GM21825 (cell line): ENCODE measurements at regions not wholly inside any gene's neighbourhood (a gene's known extent, or its start where the extent isn't known, plus 50 kb on each side); places are given as distances from the start of the nearest gene placed in this dataset.
"Not testable (repeated sequence)": the region's sequence is repeated elsewhere in the genome, so short reads cannot be mapped to it uniquely, and the experiment has no call there.

Experiments
- ATAC-seq: cut with Tn5 transposase; IDR thresholded peaks from one replicate; pipeline ENCODE4 v1.9.1; 2021; ENCODE audit warnings: mild to moderate bottlenecking, moderate library complexity; ENCODE audit not compliant: unreplicated experiment

- no peak for ATAC-seq
These were observed 610.7 kb upstream of the ADGRL3 start for GRCh38 chr4:60589425-60589824.

- no peak for ATAC-seq
These were observed 610.0 kb upstream of the ADGRL3 start for GRCh38 chr4:60590116-60590515.

GRCh38 chr4:60605646-60606354, 594.3 kb upstream of the ADGRL3 start:
- ATAC-seq = no peak

- ATAC-seq = no peak
These were observed 588.2 kb upstream of the ADGRL3 start for GRCh38 chr4:60611762-60612496.

- no peak for ATAC-seq
These were observed 582.4 kb upstream of the ADGRL3 start for GRCh38 chr4:60617731-60618130.

DNA sequence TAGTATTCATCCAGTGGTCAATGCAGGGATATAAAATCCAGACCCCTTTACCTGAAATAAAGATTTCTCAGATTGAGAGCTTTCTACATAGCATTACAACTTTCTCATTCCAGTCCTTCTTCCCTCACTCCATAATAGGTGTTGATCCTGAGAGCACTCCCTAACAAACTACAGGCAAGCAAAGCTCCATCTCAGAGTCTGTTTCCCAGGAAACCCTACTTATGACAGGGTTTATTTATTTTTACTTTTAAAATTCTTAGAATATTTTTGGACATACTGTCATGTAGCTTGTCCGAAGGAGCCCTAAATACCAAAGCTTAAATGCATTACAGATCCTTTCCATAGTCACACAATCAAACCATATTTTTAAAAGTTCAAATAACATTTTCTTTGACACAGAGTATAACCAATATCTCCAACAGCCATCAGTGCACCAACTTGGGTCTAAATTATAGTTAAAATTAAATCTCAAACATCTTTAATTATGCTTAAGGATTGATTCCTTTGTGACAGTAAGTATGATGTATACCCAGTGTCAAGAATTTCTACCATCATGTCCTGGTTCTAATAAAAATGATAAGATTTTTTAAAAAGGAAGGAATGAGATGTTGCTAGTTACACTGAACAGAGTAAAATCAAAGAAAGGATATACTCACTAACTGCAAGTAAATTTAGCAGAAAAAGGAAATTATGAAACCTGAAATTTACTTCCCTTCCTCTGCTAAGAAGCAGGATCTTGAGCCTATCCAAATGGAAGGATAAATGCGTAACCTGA, 580.4 kb upstream of the ADGRL3 start:
- no peak for ATAC-seq

- no peak for ATAC-seq
These were observed 562.1 kb upstream of the ADGRL3 start for GRCh38 chr4:60637976-60638375.

DNA sequence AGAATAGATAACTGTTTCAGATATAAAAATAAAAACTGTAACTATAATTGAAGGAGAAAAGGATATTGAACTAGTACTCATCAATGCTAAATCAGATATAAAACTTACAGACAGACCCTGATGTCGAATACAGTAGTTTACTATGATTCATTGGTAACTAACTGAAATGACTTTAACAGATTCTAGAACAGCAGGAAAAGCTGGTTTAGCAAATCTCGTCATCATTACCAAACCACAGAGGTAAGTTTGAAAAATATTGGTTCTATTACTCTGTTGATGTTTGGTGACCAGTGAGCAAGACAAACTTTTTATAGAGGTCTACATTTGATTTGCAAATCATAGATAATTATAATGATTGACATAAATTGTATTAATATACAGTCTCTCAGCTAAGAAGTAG, 551.4 kb upstream of the ADGRL3 start:
- ATAC-seq = no peak

GRCh38 chr4:60652933-60653332, 547.2 kb upstream of the ADGRL3 start:
- no peak for ATAC-seq

GRCh38 chr4:60655356-60655755, 544.8 kb upstream of the ADGRL3 start:
- ATAC-seq = no peak

- ATAC-seq = no peak
These were observed 544.0 kb upstream of the ADGRL3 start for GRCh38 chr4:60656171-60656570.

GRCh38 chr4:60657041-60657440, 543.1 kb upstream of the ADGRL3 start:
- no peak for ATAC-seq

DNA sequence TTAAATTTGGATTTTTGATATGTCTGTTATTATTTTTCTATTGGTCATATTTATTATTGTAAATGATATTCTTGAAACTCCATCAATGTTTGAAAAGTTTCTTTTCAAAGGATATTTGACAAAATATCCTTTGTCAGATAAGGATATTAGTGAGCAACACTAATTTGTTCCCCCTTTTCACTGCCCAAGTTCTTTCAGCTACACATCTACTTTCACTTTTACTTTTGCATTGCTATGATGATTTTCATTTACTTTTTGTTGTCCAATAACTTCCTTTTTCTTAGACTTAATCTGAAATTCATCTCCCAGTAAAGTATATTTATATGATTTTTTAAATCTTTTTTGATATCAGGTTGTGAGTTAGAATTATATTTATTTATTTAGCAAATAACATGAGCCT, 542.3 kb upstream of the ADGRL3 start:
- ATAC-seq = no peak

DNA sequence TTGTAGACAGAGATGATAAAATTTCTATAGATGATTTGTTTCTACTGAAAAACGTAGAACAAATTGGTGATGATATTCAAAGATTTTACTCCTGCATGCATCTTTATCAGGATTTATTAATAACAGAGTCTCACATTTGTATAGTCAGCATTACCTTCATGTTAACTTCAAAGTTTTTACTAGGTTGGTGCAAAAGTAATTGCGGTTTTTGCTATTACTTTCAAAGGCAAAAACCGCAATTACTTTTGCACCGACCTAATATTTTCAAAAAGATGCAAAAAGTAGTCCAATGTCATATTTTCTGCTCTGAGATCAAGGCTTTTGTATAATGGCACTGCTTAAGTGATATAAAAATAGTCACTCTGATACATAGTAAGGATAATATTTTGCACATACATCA, 536.4 kb upstream of the ADGRL3 start:
- ATAC-seq = no peak

- no peak for ATAC-seq
These were observed 517.2 kb upstream of the ADGRL3 start for GRCh38 chr4:60682901-60683300.

DNA sequence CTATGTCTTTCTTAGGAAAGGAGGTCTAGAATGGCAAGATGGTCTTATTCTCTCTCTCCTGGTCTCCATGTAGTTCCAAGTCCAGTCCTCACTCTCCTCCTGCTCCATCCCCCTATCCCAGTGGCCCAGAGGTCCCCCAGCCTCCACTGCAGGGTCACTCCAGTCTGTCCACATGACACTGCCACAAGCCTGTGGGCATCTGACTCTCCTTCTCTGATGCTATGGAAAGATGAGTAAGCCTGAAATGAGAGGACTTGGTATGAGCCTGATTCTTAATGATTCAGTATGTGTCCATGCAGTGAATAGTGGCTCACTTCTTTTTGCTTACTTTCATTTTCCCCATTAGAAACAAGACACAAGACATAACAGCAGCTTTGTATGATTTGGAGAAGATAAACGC, 516.8 kb upstream of the ADGRL3 start:
- no peak for ATAC-seq

- ATAC-seq = no peak
These were observed 516.2 kb upstream of the ADGRL3 start for GRCh38 chr4:60683973-60684372.

DNA sequence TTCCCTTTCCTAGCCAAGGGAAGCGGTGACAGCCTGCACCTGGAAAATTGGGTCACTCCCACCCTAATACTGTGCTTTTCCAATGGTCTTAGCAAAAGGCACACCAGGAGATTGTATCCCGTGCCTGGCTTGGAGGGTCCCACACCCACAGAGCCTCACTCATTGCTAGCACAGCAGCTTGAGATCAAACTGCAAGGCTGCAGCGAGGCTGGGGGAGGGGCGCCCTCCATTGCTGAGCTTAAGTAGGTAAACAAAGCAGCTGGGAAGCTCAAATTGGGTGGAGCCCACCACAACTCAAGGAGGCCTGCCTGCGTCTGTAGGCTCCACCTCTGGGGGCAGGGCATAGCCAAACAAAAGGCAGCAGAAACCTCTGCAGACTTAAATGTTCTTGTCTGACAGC, 504.1 kb upstream of the ADGRL3 start:
- not testable (repeated sequence) for ATAC-seq

DNA sequence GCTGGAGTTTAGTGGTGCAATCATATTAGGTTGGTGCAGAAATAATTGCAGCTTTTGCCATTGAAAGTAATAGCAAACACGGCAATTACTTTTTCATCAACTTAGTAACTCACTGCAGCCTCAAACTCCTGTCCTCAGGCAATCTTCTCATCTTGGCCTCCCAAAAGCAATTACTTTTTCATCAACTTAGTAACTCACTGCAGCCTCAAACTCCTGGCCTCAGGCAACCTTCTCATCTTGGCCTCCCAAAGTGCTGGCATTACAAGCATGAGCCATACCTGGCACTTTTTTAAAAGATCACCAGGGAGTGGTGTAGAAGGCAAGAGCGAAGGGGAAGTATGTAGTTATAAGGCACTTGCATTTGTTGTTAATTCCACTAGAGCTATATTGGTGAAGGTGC, 491.1 kb upstream of the ADGRL3 start:
- ATAC-seq = no peak

- no peak for ATAC-seq
These were observed 481.3 kb upstream of the ADGRL3 start for GRCh38 chr4:60718874-60719273.

- ATAC-seq = no peak
These were observed 478.4 kb upstream of the ADGRL3 start for GRCh38 chr4:60721685-60722084.

GRCh38 chr4:60723796-60724195, 476.3 kb upstream of the ADGRL3 start:
- ATAC-seq = no peak
